Fibroblast of the aortic adventitia (primary cell): ENCODE measurements at regions not wholly inside any gene's neighbourhood (a gene's known extent, or its start where the extent isn't known, plus 50 kb on each side); places are given as distances from the start of the nearest gene placed in this dataset.

Source experiments
- DNase-seq: peaks from one replicate; pipeline ENCODE4 v3.0.0-alpha.2; 2010; ENCODE audit warnings: low read depth
- H3K4me3 ChIP-seq: 2 replicates; pipeline ENCODE4 v1.5.1; 2011; ENCODE audit warnings: low read depth, mild to moderate bottlenecking, control low read depth, low read length, moderate library complexity
- CTCF ChIP-seq: IDR thresholded peaks from 2 replicates; pipeline ENCODE4 v1.5.1; 2011; ENCODE audit warnings: mild to moderate bottlenecking, low read length, control low read depth, inconsistent platforms; ENCODE audit not compliant: insufficient read depth

GRCh38 chr13:104757712-104758111 is 1691.5 kb upstream of the SLC10A2 start:
- no peak for DNase-seq
- TF ChIP-seq CTCF: no peak
- no peak overlapping the region for H3K4me3 ChIP-seq

- H3K4me3 ChIP-seq: no peak overlapping the region
- no peak for TF ChIP-seq CTCF
- no peak for DNase-seq
Measured at GRCh38 chr13:104750377-104750776, 1684.2 kb upstream of the SLC10A2 start.

GRCh38 chr13:104740641-104741222 is 1674.5 kb upstream of the SLC10A2 start:
- H3K4me3 ChIP-seq: no peak overlapping the region
- no peak for TF ChIP-seq CTCF
- DNase-seq: no peak

DNA sequence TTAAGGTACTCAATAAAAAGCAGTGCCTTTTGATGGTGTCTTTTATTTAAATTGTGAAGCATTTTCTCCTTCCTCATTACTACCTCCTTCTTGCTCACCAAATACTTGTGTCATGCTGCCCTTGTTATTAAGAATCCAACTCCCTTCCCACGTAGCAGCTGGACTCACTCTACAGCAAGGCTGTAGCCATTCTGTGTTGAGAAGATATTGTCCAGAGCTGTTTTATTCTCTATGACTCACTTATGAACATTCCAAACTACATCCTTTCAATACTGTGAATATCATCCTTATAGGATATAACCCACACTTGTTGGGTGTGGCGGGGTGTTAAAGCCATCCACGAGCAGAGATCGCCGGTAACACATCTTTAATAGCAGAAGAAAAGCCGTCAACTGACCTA is 1671.5 kb upstream of the SLC10A2 start:
- peak; percentile 0 for DNase-seq
- TF ChIP-seq CTCF: no peak
- no peak overlapping the region for H3K4me3 ChIP-seq

- TF ChIP-seq CTCF: no peak
- H3K4me3 ChIP-seq: no peak overlapping the region
- DNase-seq: no peak
Measured at GRCh38 chr13:104733427-104733826, 1667.2 kb upstream of the SLC10A2 start.

DNA sequence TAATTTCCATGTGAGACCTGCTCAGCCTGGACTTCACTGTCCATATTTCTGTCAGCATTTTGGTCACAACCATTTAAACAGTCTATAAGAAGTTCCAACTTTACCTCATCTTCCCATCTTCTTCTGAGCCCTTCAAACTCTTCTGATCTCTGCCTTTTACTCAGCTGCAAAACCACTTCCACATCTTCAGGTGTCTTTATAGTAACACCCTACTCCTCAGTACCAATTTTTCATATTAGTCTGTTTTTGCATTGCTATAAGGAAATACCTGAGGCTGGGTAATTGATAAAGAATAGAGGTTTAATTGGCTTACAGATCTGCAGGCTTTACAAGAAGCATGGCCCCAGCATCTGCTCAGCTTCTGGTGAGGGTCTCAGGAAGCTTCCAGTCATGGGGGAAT is 1648.9 kb upstream of the SLC10A2 start:
- DNase-seq: no peak
- no peak overlapping the region for H3K4me3 ChIP-seq
- TF ChIP-seq CTCF: no peak
